SKM-1 treated with dmso at 0.1 percent for 144 hours (cell line): ENCODE measurements at regions not wholly inside any gene's neighbourhood (a gene's known extent, or its start where the extent isn't known, plus 50 kb on each side); places are given as distances from the start of the nearest gene placed in this dataset.

Experiments
- DNase-seq: peaks from one replicate; lab custom pipeline; 2025; ENCODE audit not compliant: unreplicated experiment; lab: John Stamatoyannopoulos, UW

GRCh38 chr17:15112846-15113617 lies 152.1 kb downstream of the PMP22 start:
- no peak for DNase-seq

DNA sequence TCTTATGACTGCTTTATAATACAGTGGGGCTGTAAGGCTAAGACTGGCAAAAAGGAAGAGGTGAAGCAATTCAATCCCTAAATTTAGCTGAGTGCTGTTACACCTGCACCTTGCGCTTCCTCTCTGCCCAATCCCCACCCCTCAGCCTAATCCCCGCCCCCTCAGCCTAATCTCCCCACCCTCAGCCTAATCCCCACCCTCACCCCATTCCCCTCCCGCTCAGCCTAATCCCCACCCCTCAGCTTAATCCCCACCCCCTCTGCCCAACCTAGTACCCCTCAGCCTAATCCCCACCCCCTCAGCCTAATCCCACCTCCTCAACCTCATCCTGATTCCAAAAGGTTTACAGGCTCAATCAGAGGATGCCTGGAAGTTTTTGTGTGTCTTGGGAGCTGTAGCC lies 155.5 kb downstream of the PMP22 start:
- no peak for DNase-seq

DNA sequence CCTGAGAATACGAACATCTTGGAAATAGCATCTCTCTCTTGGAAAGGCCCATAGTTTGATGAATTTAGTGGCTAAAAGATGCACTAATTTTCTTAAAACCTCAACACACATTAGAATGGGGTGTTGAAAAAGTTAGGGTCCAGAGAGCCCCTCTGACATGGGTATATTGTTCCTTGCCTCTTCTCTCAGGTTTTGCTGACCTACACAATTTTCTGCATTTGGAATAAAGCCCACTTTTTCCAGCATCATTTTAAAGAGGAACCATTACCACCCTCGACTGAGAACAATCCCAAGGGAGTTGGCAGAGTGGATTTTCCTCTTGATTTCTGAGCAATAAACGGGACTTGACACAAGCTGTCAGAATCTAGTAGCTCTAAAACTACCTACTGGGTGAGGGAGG lies 156.1 kb downstream of the PMP22 start:
- DNase-seq: no peak

DNA sequence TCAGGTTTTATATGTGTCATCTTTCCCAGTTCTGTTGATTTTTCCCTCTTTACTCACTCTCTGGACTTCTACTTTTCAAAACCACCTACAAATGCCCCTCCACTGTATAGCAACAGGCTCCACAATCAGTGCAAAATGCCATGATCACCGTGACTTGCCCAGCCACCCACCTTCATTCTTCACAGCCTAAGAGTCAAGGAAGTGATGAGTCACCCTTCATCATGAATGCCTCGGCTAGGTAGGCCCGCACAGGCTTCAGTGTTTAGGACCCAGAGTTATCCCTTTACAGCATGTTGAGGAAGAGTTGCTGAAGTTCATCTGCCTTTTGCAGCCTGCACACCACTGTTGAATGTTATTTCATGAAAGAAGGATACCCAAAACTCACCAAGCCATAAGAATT lies 158.6 kb downstream of the PMP22 start:
- no peak for DNase-seq

- no peak for DNase-seq
Measured at GRCh38 chr17:15103785-15104184, 161.3 kb downstream of the PMP22 start.

- DNase-seq: no peak
Measured at GRCh38 chr17:15101175-15101574, 164.0 kb downstream of the PMP22 start.

DNA sequence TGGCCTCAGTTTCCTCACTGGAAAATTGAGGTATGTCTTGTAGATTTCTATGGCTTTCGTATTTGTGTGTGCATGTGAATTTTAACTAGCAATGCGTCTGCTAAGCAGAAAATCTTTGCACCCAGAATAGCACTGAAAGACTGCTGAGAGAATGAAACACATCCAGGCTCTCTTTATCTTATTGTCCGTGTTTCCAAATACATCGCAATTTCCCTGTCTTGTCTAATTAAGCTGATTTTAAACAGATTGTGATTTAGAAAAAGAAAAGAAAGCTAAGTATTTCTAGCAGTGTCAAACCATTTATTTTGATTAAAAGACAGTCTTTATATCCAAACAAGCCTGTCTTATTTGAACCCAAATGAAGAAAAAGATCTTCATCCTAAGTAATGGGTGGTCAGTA lies 168.6 kb downstream of the PMP22 start:
- DNase-seq: no peak

DNA sequence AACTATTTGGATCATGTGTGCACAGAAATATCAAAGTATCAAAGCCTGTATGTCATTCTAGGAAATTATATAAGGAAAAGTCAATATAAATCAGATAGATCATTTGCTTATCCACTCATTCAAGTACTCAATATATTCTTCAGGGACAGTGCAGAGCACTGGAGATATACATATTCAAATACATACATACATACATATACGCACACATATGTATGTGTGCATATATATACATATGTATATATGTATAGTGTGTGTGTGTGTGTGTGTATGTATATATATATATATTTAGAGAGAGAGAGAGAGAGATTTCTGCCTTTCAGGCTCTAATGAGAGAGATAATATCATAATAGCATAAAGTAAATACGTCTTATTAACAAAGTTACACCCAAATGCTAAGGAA lies 169.2 kb downstream of the PMP22 start:
- DNase-seq: no peak

GRCh38 chr17:15092762-15093161 lies 172.4 kb downstream of the PMP22 start:
- no peak for DNase-seq

GRCh38 chr17:15092261-15092660 lies 172.9 kb downstream of the PMP22 start:
- DNase-seq: no peak

GRCh38 chr17:15091825-15092224 lies 173.3 kb downstream of the PMP22 start:
- no peak for DNase-seq

DNA sequence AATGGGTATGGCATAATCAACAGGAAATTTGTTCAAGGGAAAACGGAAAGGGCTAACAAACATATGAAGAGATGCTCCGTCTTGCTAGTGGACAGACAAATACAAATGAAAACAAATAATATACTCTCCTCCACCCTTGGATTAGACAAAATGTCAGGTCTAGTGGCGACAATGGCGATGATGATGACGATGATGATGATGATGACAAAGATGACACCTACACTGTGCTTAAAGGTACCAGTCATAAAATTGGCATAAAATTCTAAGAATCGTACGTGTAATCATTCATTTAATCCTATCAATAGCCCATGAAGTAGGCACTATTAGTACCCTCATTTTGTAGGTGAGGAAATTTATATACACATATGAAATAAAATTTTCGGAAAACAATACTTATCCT lies 174.6 kb downstream of the PMP22 start:
- DNase-seq: no peak

DNA sequence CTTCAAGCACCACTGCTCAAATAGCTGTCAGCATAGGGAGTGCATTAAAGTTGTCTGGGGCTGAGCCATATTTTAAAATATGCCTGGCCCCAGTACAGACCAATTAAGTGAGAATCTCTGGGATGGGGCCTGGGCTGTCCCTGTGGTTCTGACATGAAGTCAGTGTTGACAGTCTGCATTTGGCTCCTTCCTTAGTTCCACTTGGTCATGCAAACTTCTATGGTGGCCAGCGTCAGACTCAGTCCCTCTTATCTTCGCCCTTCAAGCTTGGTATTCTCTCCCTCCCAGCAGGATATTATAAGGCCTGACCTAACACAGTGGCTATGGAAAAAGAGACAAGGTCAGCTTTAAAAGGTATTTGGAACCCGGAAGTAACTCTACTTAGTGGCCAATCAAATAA lies 177.2 kb downstream of the PMP22 start:
- no peak for DNase-seq

GRCh38 chr17:15086776-15087295 lies 178.3 kb downstream of the PMP22 start:
- no peak for DNase-seq

DNA sequence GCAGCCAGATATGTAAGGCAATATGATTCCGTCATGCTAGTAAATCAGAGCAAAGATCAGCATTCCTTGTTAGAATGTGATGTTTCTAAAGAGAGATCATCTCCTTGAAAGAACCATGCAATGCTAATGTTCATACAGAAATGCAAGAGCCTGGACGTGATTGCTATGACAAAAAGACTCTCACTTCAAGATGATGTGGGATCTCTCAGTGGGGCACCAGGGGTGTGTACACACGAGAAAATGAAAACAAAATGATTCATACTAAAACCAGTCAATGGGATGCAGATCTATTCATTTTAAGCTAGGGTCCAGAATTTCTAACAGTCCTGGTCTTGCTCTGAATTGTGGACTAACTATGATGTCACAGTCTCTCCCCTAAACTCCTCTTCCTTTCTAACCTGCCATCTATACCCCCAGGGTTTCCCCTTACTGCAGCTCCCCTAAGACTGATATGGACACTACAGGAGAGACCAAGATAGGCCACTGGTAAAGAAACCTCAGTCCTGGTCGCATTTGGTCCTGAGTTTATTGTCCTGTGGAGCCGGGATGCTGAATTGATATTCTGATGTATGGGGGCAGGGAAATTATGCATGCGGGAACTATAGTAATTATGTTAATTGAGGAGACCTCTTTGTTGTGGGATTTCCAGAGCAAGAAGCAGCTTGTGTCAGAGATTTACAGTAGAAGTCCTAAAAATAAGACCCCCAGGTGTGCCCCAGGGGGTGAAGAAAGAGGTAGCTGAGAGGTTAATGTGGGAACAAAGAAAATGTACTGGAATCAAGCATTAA lies 179.0 kb downstream of the PMP22 start:
- DNase-seq: no peak

- no peak for DNase-seq
Measured at GRCh38 chr17:15083225-15083624, 181.9 kb downstream of the PMP22 start.

GRCh38 chr17:15081008-15081407 lies 184.1 kb downstream of the PMP22 start:
- DNase-seq: no peak

- DNase-seq: no peak
Measured at GRCh38 chr17:15078570-15078969, 186.6 kb downstream of the PMP22 start.

- no peak for DNase-seq
Measured at GRCh38 chr17:15076991-15077663, 188.0 kb downstream of the PMP22 start.

DNA sequence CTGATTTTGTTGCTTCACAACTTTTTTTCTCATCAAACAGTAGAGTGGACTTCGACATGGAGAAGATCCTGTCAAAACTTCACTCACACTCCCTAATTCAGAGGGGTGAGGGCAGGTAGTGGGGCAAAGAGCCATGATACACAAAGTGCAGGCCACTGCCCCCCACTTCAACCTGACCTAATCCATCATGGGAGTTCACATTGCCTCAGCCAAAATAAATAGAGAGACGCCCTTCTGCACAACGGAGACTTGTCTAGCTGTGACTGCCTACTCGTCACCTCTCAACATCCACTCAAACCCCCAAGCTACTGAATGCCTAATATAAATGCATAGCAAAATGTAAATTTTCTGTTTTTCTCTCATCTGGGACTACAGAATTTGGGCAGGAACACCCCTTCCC lies 213.2 kb downstream of the PMP22 start:
- no peak for DNase-seq

GRCh38 chr17:15049795-15050160 lies 215.3 kb downstream of the PMP22 start:
- no peak for DNase-seq
